Progenitor cell of endocrine pancreas (in vitro differentiated cells): ENCODE measurements at regions not wholly inside any gene's neighbourhood (a gene's known extent, or its start where the extent isn't known, plus 50 kb on each side); places are given as distances from the start of the nearest gene placed in this dataset.
A peak's percentile ranks its signal among the peaks of the same experiment; 100 is the strongest.

Experiments
- DNase-seq: peaks from one replicate; pipeline ENCODE4 v3.0.0; 2021; ENCODE audit warnings: low spot score; ENCODE audit not compliant: unreplicated experiment
- H3K27ac Mint-ChIP-seq: 2 replicates; pipeline ENCODE4 v1.8.0; 2021; ENCODE audit warnings: mild to moderate bottlenecking, moderate library complexity, mixed read lengths
- H3K27me3 Mint-ChIP-seq: 2 replicates; pipeline ENCODE4 v1.8.0; 2021; ENCODE audit warnings: mixed read lengths
- H3K36me3 Mint-ChIP-seq: 2 replicates; pipeline ENCODE4 v1.8.0; 2022; ENCODE audit warnings: mixed read lengths; ENCODE audit not compliant: insufficient read depth
- H3K4me1 Mint-ChIP-seq: 2 replicates; pipeline ENCODE4 v1.8.0; 2021; ENCODE audit warnings: low read depth, mixed read lengths
- H3K4me3 Mint-ChIP-seq: 2 replicates; pipeline ENCODE4 v1.8.0; 2021; ENCODE audit warnings: low read depth, mild to moderate bottlenecking, moderate library complexity, mixed read lengths
- H3K9me3 Mint-ChIP-seq: 2 replicates; pipeline ENCODE4 v1.8.0; 2021; ENCODE audit warnings: low read depth, mixed read lengths
- TF ChIP-seq, protein P1 (sequence below): fragments of 200-600 bp; sonication (generic); IDR thresholded peaks from one replicate; pipeline ENCODE4 v1.5.0; 2021; ENCODE audit warnings: antibody characterized with exemption, mild to moderate bottlenecking; ENCODE audit not compliant: unreplicated experiment

GRCh38 chr21:35405981-35406380, 356.9 kb upstream of the RUNX1 start:
- H3K36me3 Mint-ChIP-seq, result no peaks in the 10 kb centered on the region
- H3K9me3 Mint-ChIP-seq, result no peaks in the 10 kb centered on the region
- H3K4me3 Mint-ChIP-seq, result no peak overlapping the region
- no peak for DNase-seq
- no peak overlapping the region for H3K27ac Mint-ChIP-seq
- H3K27me3 Mint-ChIP-seq, result peaks cover 31% of the 10 kb centered on the region
- peaks cover 6% of the 10 kb centered on the region for H3K4me1 Mint-ChIP-seq
- TF ChIP-seq, protein P1, sequence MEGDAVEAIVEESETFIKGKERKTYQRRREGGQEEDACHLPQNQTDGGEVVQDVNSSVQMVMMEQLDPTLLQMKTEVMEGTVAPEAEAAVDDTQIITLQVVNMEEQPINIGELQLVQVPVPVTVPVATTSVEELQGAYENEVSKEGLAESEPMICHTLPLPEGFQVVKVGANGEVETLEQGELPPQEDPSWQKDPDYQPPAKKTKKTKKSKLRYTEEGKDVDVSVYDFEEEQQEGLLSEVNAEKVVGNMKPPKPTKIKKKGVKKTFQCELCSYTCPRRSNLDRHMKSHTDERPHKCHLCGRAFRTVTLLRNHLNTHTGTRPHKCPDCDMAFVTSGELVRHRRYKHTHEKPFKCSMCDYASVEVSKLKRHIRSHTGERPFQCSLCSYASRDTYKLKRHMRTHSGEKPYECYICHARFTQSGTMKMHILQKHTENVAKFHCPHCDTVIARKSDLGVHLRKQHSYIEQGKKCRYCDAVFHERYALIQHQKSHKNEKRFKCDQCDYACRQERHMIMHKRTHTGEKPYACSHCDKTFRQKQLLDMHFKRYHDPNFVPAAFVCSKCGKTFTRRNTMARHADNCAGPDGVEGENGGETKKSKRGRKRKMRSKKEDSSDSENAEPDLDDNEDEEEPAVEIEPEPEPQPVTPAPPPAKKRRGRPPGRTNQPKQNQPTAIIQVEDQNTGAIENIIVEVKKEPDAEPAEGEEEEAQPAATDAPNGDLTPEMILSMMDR, result no peak

DNA sequence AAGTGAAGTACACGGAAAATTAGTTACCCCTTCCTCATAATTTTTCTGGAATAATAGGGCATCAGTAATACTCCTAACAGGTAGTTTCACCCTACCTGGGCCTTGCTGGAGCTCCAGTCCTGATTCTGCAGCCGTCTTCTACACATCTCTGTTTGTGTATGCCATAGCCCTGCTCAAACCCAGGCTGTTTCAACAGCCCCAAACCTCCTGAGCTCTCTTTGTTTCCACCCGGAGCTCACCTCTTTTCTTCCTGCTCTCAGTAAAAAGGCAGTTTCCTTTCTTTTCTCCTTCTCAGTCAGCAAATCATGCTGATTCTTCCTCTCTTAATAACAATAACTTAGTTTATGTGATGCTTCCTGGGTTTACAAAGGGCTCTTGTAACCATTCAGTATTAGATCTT, 355.1 kb upstream of the RUNX1 start:
- TF ChIP-seq, protein P1, result no peak
- Mint-ChIP-seq H3K27ac (no peak overlapping the region), H3K27me3 (peaks cover 30% of the 10 kb centered on the region), H3K36me3 (no peaks in the 10 kb centered on the region), H3K4me3 (no peak overlapping the region), H3K4me1 (peaks cover 8% of the 10 kb centered on the region), H3K9me3 (no peaks in the 10 kb centered on the region)
- no peak for DNase-seq

GRCh38 chr21:35402061-35402460, 353.0 kb upstream of the RUNX1 start:
- TF ChIP-seq, protein P1, result no peak
- no peaks in the 10 kb centered on the region for H3K36me3 Mint-ChIP-seq
- H3K4me3 Mint-ChIP-seq, result no peak overlapping the region
- DNase-seq, result no peak
- H3K9me3 Mint-ChIP-seq, result no peaks in the 10 kb centered on the region
- H3K4me1 Mint-ChIP-seq, result peaks cover 8% of the 10 kb centered on the region
- peaks cover 22% of the 10 kb centered on the region for H3K27me3 Mint-ChIP-seq
- H3K27ac Mint-ChIP-seq, result no peak overlapping the region

DNA sequence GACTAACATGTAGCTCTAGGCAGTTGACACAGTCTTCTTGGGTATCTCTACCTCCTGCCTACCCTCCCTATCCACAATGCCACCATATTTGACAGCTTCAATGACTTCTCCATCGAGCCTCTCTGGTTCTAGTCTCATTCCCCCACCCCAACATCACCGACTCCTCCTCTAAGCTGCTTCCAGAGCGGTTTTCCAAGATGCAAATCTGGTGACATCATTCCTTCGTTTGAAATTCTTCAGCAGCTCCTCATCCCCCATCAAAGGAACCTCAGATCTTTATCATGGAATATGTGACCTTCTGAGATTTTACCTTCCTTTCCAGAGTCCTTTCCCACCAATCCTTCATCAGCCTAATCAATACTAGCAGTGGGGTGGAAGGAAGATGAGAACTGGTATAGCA, 352.4 kb upstream of the RUNX1 start:
- no peak for DNase-seq
- Mint-ChIP-seq H3K9me3 (no peaks in the 10 kb centered on the region), H3K36me3 (no peaks in the 10 kb centered on the region), H3K27ac (no peak overlapping the region), H3K4me1 (peaks cover 6% of the 10 kb centered on the region), H3K27me3 (peaks cover 19% of the 10 kb centered on the region), H3K4me3 (no peak overlapping the region)
- TF ChIP-seq, protein P1, result no peak

GRCh38 chr21:35400233-35400939, 351.3 kb upstream of the RUNX1 start:
- Mint-ChIP-seq H3K27me3 (peaks cover 14% of the 10 kb centered on the region), H3K36me3 (no peaks in the 10 kb centered on the region), H3K4me3 (no peak overlapping the region), H3K4me1 (peaks cover 6% of the 10 kb centered on the region), H3K27ac (no peak overlapping the region), H3K9me3 (no peaks in the 10 kb centered on the region)
- no peak for DNase-seq
- TF ChIP-seq, protein P1, result peak; percentile 66
